Upper lobe of left lung (tissue), 4 donors: ENCODE measurements at regions not wholly inside any gene's neighbourhood (a gene's known extent, or its start where the extent isn't known, plus 50 kb on each side); places are given as distances from the start of the nearest gene placed in this dataset.

ENCODE experiments used
- POLR2A ChIP-seq, 4 donors: fragments of 450-650 bp; IDR thresholded peaks; one replicate each; pipeline ENCODE4 v1.5.1; 2016 to 2017; ENCODE audit warnings: antibody characterized with exemption in 4 of 4, mild to moderate bottlenecking in 2 of 4
- TF ChIP-seq, protein P1 (sequence below), 6 experiments: fragments of 450-650 bp in 4 of 6; fragments of 200-600 bp in 2 of 6; sonication (generic) in 2 of 6; IDR thresholded peaks; one replicate each; pipeline ENCODE4 v1.5.1; 2016 to 2019; ENCODE audit warnings: antibody characterized with exemption in 6 of 6

DNA sequence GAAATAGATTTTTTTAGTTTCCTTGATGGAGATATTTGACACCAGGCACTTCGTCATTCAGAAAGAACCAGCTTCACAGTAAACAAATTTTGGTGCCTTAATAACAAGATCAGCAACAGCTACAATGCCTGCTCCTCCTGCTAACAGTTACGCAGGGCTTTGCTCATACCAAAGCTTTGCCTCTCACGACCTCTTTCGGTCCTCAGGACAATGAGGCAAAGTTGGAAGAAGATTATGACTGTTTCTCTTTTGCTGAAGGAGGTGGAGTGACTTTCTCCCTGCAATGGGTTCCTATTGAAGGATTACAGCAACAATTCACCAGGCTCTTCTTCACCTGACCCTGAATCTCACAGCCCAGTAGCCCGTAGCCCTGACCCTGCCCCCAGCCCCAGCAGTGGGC is 440.1 kb downstream of the PREX1 start:
- TF ChIP-seq, protein P1, sequence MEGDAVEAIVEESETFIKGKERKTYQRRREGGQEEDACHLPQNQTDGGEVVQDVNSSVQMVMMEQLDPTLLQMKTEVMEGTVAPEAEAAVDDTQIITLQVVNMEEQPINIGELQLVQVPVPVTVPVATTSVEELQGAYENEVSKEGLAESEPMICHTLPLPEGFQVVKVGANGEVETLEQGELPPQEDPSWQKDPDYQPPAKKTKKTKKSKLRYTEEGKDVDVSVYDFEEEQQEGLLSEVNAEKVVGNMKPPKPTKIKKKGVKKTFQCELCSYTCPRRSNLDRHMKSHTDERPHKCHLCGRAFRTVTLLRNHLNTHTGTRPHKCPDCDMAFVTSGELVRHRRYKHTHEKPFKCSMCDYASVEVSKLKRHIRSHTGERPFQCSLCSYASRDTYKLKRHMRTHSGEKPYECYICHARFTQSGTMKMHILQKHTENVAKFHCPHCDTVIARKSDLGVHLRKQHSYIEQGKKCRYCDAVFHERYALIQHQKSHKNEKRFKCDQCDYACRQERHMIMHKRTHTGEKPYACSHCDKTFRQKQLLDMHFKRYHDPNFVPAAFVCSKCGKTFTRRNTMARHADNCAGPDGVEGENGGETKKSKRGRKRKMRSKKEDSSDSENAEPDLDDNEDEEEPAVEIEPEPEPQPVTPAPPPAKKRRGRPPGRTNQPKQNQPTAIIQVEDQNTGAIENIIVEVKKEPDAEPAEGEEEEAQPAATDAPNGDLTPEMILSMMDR (IDR thresholded peaks at IDR 0.05) = no peak
- no peak for TF ChIP-seq POLR2A (IDR thresholded peaks at IDR 0.05)
